SK-N-MC (cell line): ENCODE measurements at regions not wholly inside any gene's neighbourhood (a gene's known extent, or its start where the extent isn't known, plus 50 kb on each side); places are given as distances from the start of the nearest gene placed in this dataset.

ENCODE experiments used
- DNase-seq: peaks from one replicate; pipeline ENCODE4 v3.0.0-alpha.2; 2011; ENCODE audit warnings: low read depth, low spot score
- H3K27ac ChIP-seq: fragments of 200-600 bp; sonication (generic); 2 replicates; pipeline ENCODE4 v1.5.1; 2016; ENCODE audit warnings: mixed run types
- H3K36me3 ChIP-seq: fragments of 200-600 bp; sonication (generic); 2 replicates; pipeline ENCODE4 v1.6.1; 2017; ENCODE audit warnings: antibody characterized with exemption, low read length, mixed read lengths; ENCODE audit not compliant: insufficient read depth
- H3K4me3 ChIP-seq: fragments of 200-600 bp; sonication (generic); 2 replicates; pipeline ENCODE4 v1.5.1; 2016
- H3K9ac ChIP-seq: fragments of 200-600 bp; sonication (generic); 2 replicates; pipeline ENCODE4 v1.8.0; 2017; ENCODE audit warnings: mixed run types, mixed read lengths; ENCODE audit not compliant: insufficient read length
- H3K9me3 ChIP-seq: fragments of 200-600 bp; sonication (generic); 2 replicates; pipeline ENCODE4 v1.6.1; 2017; ENCODE audit warnings: low read depth, mild to moderate bottlenecking, antibody characterized with exemption, low read length, moderate library complexity, mixed read lengths
- EZH2 ChIP-seq: fragments of 200-600 bp; sonication (generic); IDR thresholded peaks from one replicate; pipeline ENCODE4 v1.6.1; 2017; ENCODE audit warnings: antibody characterized with exemption
- FOXP2 ChIP-seq: optimal IDR thresholded peaks from 2 replicates; pipeline ENCODE3; 2011; ENCODE audit warnings: mild to moderate bottlenecking, moderate library complexity; ENCODE audit not compliant: insufficient read depth; ENCODE audit errors: extremely low read length, control extremely low read depth
- POLR2AphosphoS5 ChIP-seq: IDR thresholded peaks from 2 replicates; pipeline ENCODE4 v1.6.1; 2012; ENCODE audit warnings: mild to moderate bottlenecking, low read depth, low read length, borderline replicate concordance

GRCh38 chr2:9123069-9123468, 83.5 kb upstream of the ASAP2 start:
- Histone ChIP-seq H3K9ac (no peak overlapping the region), H3K36me3 (no peaks in the 10 kb centered on the region), H3K4me3 (no peak overlapping the region), H3K9me3 (no peaks in the 10 kb centered on the region), H3K27ac (no peak overlapping the region)
- DNase-seq: no peak
- no peak for TF ChIP-seq EZH2
- no peak for TF ChIP-seq FOXP2
- no peak for TF ChIP-seq POLR2AphosphoS5

GRCh38 chr2:9122367-9122766, 84.2 kb upstream of the ASAP2 start:
- H3K4me3 ChIP-seq: no peak overlapping the region
- DNase-seq: no peak
- H3K36me3 ChIP-seq: no peaks in the 10 kb centered on the region
- TF ChIP-seq FOXP2 (no peak), EZH2 (no peak), POLR2AphosphoS5 (no peak)
- no peaks in the 10 kb centered on the region for H3K9me3 ChIP-seq
- no peak overlapping the region for H3K9ac ChIP-seq
- H3K27ac ChIP-seq: no peak overlapping the region

- no peak overlapping the region for H3K27ac ChIP-seq
- H3K4me3 ChIP-seq: no peak overlapping the region
- TF ChIP-seq FOXP2: no peak
- TF ChIP-seq POLR2AphosphoS5: no peak
- TF ChIP-seq EZH2: no peak
- H3K9ac ChIP-seq: no peak overlapping the region
- no peaks in the 10 kb centered on the region for H3K9me3 ChIP-seq
- DNase-seq: no peak
- no peaks in the 10 kb centered on the region for H3K36me3 ChIP-seq
These were observed 88.1 kb upstream of the ASAP2 start for GRCh38 chr2:9118383-9118960.

- Histone ChIP-seq H3K27ac (no peak overlapping the region), H3K4me3 (no peak overlapping the region), H3K36me3 (no peaks in the 10 kb centered on the region), H3K9ac (no peak overlapping the region), H3K9me3 (no peaks in the 10 kb centered on the region)
- TF ChIP-seq POLR2AphosphoS5: no peak
- no peak for TF ChIP-seq EZH2
- TF ChIP-seq FOXP2: no peak
- DNase-seq: no peak
These were observed 91.4 kb upstream of the ASAP2 start for GRCh38 chr2:9115229-9115628.

GRCh38 chr2:9114458-9114857, 92.2 kb upstream of the ASAP2 start:
- no peaks in the 10 kb centered on the region for H3K36me3 ChIP-seq
- TF ChIP-seq EZH2 (no peak), POLR2AphosphoS5 (no peak), FOXP2 (no peak)
- no peaks in the 10 kb centered on the region for H3K9me3 ChIP-seq
- no peak for DNase-seq
- no peak overlapping the region for H3K27ac ChIP-seq
- H3K9ac ChIP-seq: no peak overlapping the region
- no peak overlapping the region for H3K4me3 ChIP-seq

- Histone ChIP-seq H3K36me3 (no peaks in the 10 kb centered on the region), H3K27ac (no peak overlapping the region), H3K9me3 (no peaks in the 10 kb centered on the region), H3K4me3 (no peak overlapping the region), H3K9ac (no peak overlapping the region)
- DNase-seq: no peak
- TF ChIP-seq FOXP2 (no peak), POLR2AphosphoS5 (no peak)
These were observed 92.7 kb upstream of the ASAP2 start for GRCh38 chr2:9113916-9114315.

- no peak overlapping the region for H3K27ac ChIP-seq
- DNase-seq: no peak
- TF ChIP-seq POLR2AphosphoS5: no peak
- no peak for TF ChIP-seq FOXP2
- no peak for TF ChIP-seq EZH2
- no peak overlapping the region for H3K9ac ChIP-seq
- no peaks in the 10 kb centered on the region for H3K9me3 ChIP-seq
- no peaks in the 10 kb centered on the region for H3K36me3 ChIP-seq
- H3K4me3 ChIP-seq: no peak overlapping the region
These were observed 93.3 kb upstream of the ASAP2 start for GRCh38 chr2:9113262-9113661.

GRCh38 chr2:9112079-9112721, 94.4 kb upstream of the ASAP2 start:
- TF ChIP-seq EZH2 (no peak), FOXP2 (no peak), POLR2AphosphoS5 (no peak)
- no peak overlapping the region for H3K4me3 ChIP-seq
- H3K9ac ChIP-seq: no peak overlapping the region
- H3K27ac ChIP-seq: no peak overlapping the region
- no peaks in the 10 kb centered on the region for H3K36me3 ChIP-seq
- DNase-seq: no peak
- no peaks in the 10 kb centered on the region for H3K9me3 ChIP-seq
